ENCODE measurements at regions not wholly inside any gene's neighbourhood (a gene's known extent, or its start where the extent isn't known, plus 50 kb on each side); places are given as distances from the start of the nearest gene placed in this dataset.

- no peaks in the 10 kb centered on the region for H3K36me3 ChIP-seq (ENCODE audit: control insufficient read depth in 2 of 2, insufficient read depth in 2 of 2, low read length in 2 of 2)
- H3K9ac ChIP-seq (ENCODE audit: low read length in 2 of 2) = no peak overlapping the region
- H3K4me3 ChIP-seq (ENCODE audit: low read length in 2 of 2) = peak overlapping the region; percentile 56 to 62
- H3K4me1 ChIP-seq (ENCODE audit: control insufficient read depth, insufficient read depth, low read length) = no peaks in the 10 kb centered on the region
- no peak overlapping the region for H3K27ac ChIP-seq (ENCODE audit: low read length)
- H3K9me3 ChIP-seq (ENCODE audit: control insufficient read depth in 2 of 2, low read length in 2 of 2) = no peaks in the 10 kb centered on the region
- H3K27me3 ChIP-seq (ENCODE audit: control insufficient read depth in 1 of 2, insufficient read depth in 2 of 2, low read length in 2 of 2) = no peaks in the 10 kb centered on the region
Observed at GRCh38 chr4:107392380-107392779, 327.7 kb downstream of the PAPSS1 start.

GRCh38 chr4:107391630-107392028, 328.4 kb downstream of the PAPSS1 start:
- Histone ChIP-seq H3K4me3 (ENCODE audit: low read length in 2 of 2) (no peak overlapping the region), H3K27ac (ENCODE audit: low read length) (no peak overlapping the region), H3K4me1 (ENCODE audit: control insufficient read depth, insufficient read depth, low read length) (no peaks in the 10 kb centered on the region), H3K9me3 (ENCODE audit: control insufficient read depth in 2 of 2, low read length in 2 of 2) (no peaks in the 10 kb centered on the region), H3K27me3 (ENCODE audit: control insufficient read depth in 1 of 2, insufficient read depth in 2 of 2, low read length in 2 of 2) (no peaks in the 10 kb centered on the region), H3K9ac (ENCODE audit: low read length in 2 of 2) (no peak overlapping the region), H3K36me3 (ENCODE audit: control insufficient read depth in 2 of 2, insufficient read depth in 2 of 2, low read length in 2 of 2) (no peaks in the 10 kb centered on the region)

DNA sequence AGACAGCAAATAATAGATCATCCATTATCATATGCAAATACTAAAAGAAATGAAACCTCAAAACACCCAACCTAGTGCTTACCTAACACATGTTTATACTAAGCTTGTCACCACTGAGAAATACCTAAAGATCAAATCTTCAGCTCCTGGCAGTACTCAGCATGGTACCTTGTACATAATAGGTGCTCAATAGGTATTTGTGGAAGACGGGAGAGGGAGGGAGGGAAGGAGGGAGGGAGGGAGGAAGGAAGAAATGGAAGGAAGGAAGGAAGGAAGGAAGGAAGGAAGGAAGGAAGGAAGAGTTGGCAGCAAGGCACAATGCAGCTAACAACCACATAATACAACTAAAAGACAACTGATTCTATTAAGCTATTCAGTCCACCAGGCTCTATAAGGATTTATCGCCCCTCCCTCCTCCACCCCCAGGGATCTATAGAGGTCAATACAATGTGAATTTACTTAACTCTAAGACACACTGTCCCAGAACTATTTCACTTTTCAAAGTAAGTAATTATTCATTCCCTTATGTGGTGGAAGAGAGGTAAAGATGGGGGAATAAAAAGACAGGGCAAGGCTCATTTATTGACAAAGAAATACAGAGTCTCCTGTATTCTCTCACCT, 328.9 kb downstream of the PAPSS1 start:
- Histone ChIP-seq H3K4me1 (ENCODE audit: control insufficient read depth, insufficient read depth, low read length) (no peaks in the 10 kb centered on the region), H3K27me3 (ENCODE audit: control insufficient read depth in 1 of 2, insufficient read depth in 2 of 2, low read length in 2 of 2) (no peaks in the 10 kb centered on the region), H3K36me3 (ENCODE audit: control insufficient read depth in 2 of 2, insufficient read depth in 2 of 2, low read length in 2 of 2) (no peaks in the 10 kb centered on the region), H3K9ac (ENCODE audit: low read length in 2 of 2) (no peak overlapping the region), H3K27ac (ENCODE audit: low read length) (no peak overlapping the region), H3K4me3 (ENCODE audit: low read length in 2 of 2) (no peak overlapping the region), H3K9me3 (ENCODE audit: control insufficient read depth in 2 of 2, low read length in 2 of 2) (no peaks in the 10 kb centered on the region)

GRCh38 chr4:107389965-107390364, 330.1 kb downstream of the PAPSS1 start:
- Histone ChIP-seq H3K9ac (ENCODE audit: low read length in 2 of 2) (no peak overlapping the region), H3K27me3 (ENCODE audit: control insufficient read depth in 1 of 2, insufficient read depth in 2 of 2, low read length in 2 of 2) (no peaks in the 10 kb centered on the region)

DNA sequence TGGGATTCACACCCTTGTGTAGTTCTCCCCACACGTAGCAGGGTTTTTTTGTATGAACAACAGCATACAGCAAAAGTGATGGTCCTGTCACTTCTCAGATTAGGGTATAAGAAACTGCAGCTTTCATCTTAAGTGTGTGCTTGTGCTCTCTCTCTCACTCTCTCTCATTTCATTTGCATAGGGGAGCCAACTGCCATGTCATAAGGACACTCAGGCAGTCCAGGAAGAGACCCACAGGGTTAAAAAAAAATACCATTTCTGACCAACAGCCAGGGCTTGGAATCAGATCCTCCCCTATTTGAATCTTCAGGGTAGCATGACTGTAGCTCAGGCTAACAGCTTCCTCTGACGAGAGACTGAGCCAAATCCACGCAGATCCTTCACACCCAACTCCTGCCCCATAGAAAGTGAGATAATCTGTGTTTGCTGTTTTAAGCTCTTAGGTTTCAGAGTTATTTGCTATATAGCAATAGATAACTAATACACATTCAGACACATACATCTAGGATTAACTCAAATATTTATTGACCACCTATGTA, 331.2 kb downstream of the PAPSS1 start:
- H3K27me3 ChIP-seq (ENCODE audit: control insufficient read depth in 1 of 2, insufficient read depth in 2 of 2, low read length in 2 of 2) = no peaks in the 10 kb centered on the region
- no peak overlapping the region for H3K4me3 ChIP-seq (ENCODE audit: low read length in 2 of 2)
- H3K9ac ChIP-seq (ENCODE audit: low read length in 2 of 2) = no peak overlapping the region
- no peaks in the 10 kb centered on the region for H3K4me1 ChIP-seq (ENCODE audit: control insufficient read depth, insufficient read depth, low read length)
- H3K27ac ChIP-seq (ENCODE audit: low read length) = no peak overlapping the region
- no peaks in the 10 kb centered on the region for H3K36me3 ChIP-seq (ENCODE audit: control insufficient read depth in 2 of 2, insufficient read depth in 2 of 2, low read length in 2 of 2)
- no peaks in the 10 kb centered on the region for H3K9me3 ChIP-seq (ENCODE audit: control insufficient read depth in 2 of 2, low read length in 2 of 2)

More at GRCh38 chr4:107389965-107390364, 330.1 kb downstream of the PAPSS1 start:
- no peaks in the 10 kb centered on the region for H3K4me1 ChIP-seq (ENCODE audit: control insufficient read depth, insufficient read depth, low read length)
- no peak overlapping the region for H3K4me3 ChIP-seq (ENCODE audit: low read length in 2 of 2)
- H3K27ac ChIP-seq (ENCODE audit: low read length) = no peak overlapping the region
- no peaks in the 10 kb centered on the region for H3K36me3 ChIP-seq (ENCODE audit: control insufficient read depth in 2 of 2, insufficient read depth in 2 of 2, low read length in 2 of 2)
- no peaks in the 10 kb centered on the region for H3K9me3 ChIP-seq (ENCODE audit: control insufficient read depth in 2 of 2, low read length in 2 of 2)

DNA sequence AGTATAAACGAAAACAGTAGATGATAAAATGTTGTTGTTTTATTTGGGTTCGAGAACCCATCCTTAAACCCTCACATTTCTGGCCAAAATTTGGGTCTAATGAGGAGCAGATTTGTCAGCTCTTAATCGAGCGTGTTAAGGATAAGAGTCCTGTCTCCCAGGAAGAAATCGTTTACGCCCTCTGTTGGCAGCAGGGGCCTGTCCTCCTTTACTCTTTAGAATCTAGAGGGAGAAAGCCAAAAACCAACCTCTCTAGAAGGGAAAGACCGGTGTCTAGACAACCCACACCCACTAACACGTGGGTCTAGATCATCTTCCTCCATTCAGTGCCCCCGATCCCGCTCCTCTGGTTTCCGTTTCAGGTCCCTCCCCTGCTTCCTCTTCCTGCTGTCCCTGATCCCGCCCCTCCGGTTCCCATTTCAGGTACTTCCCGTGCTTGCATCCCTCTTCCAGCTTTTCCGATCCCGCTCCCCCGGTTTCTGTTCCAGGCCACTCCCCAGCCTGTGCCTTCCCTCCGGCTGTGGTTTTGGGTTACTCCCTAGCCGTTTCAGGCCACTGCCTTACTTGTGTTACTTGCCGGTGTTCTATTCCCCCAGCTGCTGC, 339.1 kb downstream of the PAPSS1 start:
- H3K27ac ChIP-seq (ENCODE audit: low read length) = no peak overlapping the region

DNA sequence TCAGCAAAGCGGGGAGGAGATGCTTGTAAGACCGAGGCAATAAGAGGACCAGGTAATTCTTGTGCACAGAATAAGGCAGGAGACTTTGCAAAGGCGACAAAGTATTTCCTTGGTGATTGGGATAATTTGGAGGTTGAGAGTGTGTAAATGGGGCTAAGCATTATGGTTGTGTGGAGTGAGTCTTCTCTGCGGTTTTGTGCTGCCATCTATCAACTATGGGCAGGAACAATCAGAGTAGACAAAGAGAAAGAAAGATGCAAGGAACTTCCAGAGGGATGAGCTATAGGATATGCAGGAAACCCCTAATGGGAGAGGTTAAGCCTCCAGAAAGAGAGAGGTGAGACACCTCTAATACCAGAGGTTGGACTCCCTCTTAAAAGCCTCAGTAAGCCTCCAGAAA, 339.8 kb downstream of the PAPSS1 start:
- H3K9ac ChIP-seq (ENCODE audit: low read length in 2 of 2) = no peak overlapping the region
- H3K27me3 ChIP-seq (ENCODE audit: control insufficient read depth in 1 of 2, insufficient read depth in 2 of 2, low read length in 2 of 2) = no peaks in the 10 kb centered on the region
- H3K36me3 ChIP-seq (ENCODE audit: control insufficient read depth in 2 of 2, insufficient read depth in 2 of 2, low read length in 2 of 2) = no peaks in the 10 kb centered on the region
- no peaks in the 10 kb centered on the region for H3K4me1 ChIP-seq (ENCODE audit: control insufficient read depth, insufficient read depth, low read length)
- H3K9me3 ChIP-seq (ENCODE audit: control insufficient read depth in 2 of 2, low read length in 2 of 2) = no peaks in the 10 kb centered on the region
- H3K4me3 ChIP-seq (ENCODE audit: low read length in 2 of 2) = no peak overlapping the region
- no peak overlapping the region for H3K27ac ChIP-seq (ENCODE audit: low read length)

More for the DNA sequence above, 339.1 kb downstream of the PAPSS1 start:
- no peaks in the 10 kb centered on the region for H3K36me3 ChIP-seq (ENCODE audit: control insufficient read depth in 2 of 2, insufficient read depth in 2 of 2, low read length in 2 of 2)
- no peak overlapping the region for H3K4me3 ChIP-seq (ENCODE audit: low read length in 2 of 2)
- no peaks in the 10 kb centered on the region for H3K9me3 ChIP-seq (ENCODE audit: control insufficient read depth in 2 of 2, low read length in 2 of 2)
- no peaks in the 10 kb centered on the region for H3K27me3 ChIP-seq (ENCODE audit: control insufficient read depth in 1 of 2, insufficient read depth in 2 of 2, low read length in 2 of 2)
- H3K9ac ChIP-seq (ENCODE audit: low read length in 2 of 2) = no peak overlapping the region
- no peaks in the 10 kb centered on the region for H3K4me1 ChIP-seq (ENCODE audit: control insufficient read depth, insufficient read depth, low read length)

GRCh38 chr4:107379054-107379869, 340.8 kb downstream of the PAPSS1 start:
- H3K36me3 ChIP-seq (ENCODE audit: control insufficient read depth in 2 of 2, insufficient read depth in 2 of 2, low read length in 2 of 2) = no peaks in the 10 kb centered on the region
- H3K9me3 ChIP-seq (ENCODE audit: control insufficient read depth in 2 of 2, low read length in 2 of 2) = no peaks in the 10 kb centered on the region
- no peak overlapping the region for H3K4me3 ChIP-seq (ENCODE audit: low read length in 2 of 2)
- no peaks in the 10 kb centered on the region for H3K27me3 ChIP-seq (ENCODE audit: control insufficient read depth in 1 of 2, insufficient read depth in 2 of 2, low read length in 2 of 2)
- no peaks in the 10 kb centered on the region for H3K4me1 ChIP-seq (ENCODE audit: control insufficient read depth, insufficient read depth, low read length)
- no peak overlapping the region for H3K9ac ChIP-seq (ENCODE audit: low read length in 2 of 2)
- H3K27ac ChIP-seq (ENCODE audit: low read length) = no peak overlapping the region

DNA sequence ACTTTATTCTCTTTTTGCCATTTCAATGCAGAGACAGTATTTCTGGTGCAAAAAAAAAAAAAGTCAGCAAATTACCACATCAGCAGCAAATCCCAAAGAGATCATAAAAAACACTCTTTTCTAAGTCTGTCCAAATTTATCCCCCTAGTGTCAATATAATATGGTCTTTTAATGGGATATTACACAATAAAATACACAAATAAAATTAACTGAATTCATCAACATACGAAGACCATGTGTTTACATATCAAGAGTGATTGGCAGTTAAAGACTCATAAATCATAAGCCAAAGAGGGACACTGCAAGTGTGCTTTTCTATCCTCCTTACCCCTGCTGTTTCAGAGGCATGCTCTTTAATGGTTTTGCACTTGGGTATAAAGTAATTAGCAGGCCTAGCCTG, 340.2 kb upstream of the DKK2 start:
- H3K27me3 ChIP-seq (ENCODE audit: control insufficient read depth in 1 of 2, insufficient read depth in 2 of 2, low read length in 2 of 2) = no peaks in the 10 kb centered on the region
- H3K9ac ChIP-seq (ENCODE audit: low read length in 2 of 2) = no peak overlapping the region
- no peak overlapping the region for H3K4me3 ChIP-seq (ENCODE audit: low read length in 2 of 2)
- no peak overlapping the region for H3K27ac ChIP-seq (ENCODE audit: low read length)
- no peaks in the 10 kb centered on the region for H3K9me3 ChIP-seq (ENCODE audit: control insufficient read depth in 2 of 2, low read length in 2 of 2)
- H3K36me3 ChIP-seq (ENCODE audit: control insufficient read depth in 2 of 2, insufficient read depth in 2 of 2, low read length in 2 of 2) = no peaks in the 10 kb centered on the region
- H3K4me1 ChIP-seq (ENCODE audit: control insufficient read depth, insufficient read depth, low read length) = no peaks in the 10 kb centered on the region

DNA sequence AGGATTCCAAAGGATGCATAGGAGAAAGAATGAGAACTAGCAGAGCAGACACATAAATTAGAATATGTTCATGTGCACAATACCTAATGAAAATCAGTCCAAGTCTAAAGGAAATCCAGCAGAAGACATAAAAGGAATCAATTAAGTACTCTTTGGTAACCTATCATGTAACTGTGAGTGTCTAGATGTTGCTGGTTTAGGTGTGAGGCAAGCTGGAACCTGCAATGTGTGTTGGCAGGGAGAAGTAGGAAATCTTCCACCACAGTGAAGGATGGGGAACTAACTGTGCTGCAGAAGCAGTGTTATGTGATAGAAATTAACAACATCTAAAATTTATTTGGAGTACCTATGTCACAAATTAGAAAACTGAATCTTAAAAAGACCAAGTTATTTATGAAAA, 330.8 kb upstream of the DKK2 start:
- Histone ChIP-seq H3K9ac (ENCODE audit: low read length in 2 of 2) (no peak overlapping the region), H3K4me3 (ENCODE audit: low read length in 2 of 2) (no peak overlapping the region), H3K27me3 (ENCODE audit: control insufficient read depth in 1 of 2, insufficient read depth in 2 of 2, low read length in 2 of 2) (no peaks in the 10 kb centered on the region), H3K27ac (ENCODE audit: low read length) (no peak overlapping the region), H3K9me3 (ENCODE audit: control insufficient read depth in 2 of 2, low read length in 2 of 2) (no peaks in the 10 kb centered on the region), H3K36me3 (ENCODE audit: control insufficient read depth in 2 of 2, insufficient read depth in 2 of 2, low read length in 2 of 2) (no peaks in the 10 kb centered on the region), H3K4me1 (ENCODE audit: control insufficient read depth, insufficient read depth, low read length) (no peaks in the 10 kb centered on the region)

All from stomach smooth muscle (tissue), 2 donors.